DND-41 (cell line): ENCODE measurements at regions not wholly inside any gene's neighbourhood (a gene's known extent, or its start where the extent isn't known, plus 50 kb on each side); places are given as distances from the start of the nearest gene placed in this dataset.

ENCODE experiments used
- ATAC-seq: fragments of 200-7000 bp; cut with Tn5 transposase; 3 replicates; pipeline ENCODE4 v1.9.1; 2021; ENCODE audit warnings: low read depth; ENCODE audit not compliant: insufficient read depth
- DNase-seq: peaks from one replicate; pipeline ENCODE4 v3.0.0-alpha.2; 2020
- H2AFZ ChIP-seq: 2 replicates; pipeline ENCODE4 v1.6.0; 2012; ENCODE audit warnings: low read depth, low read length
- H3K27ac ChIP-seq: 2 replicates; pipeline ENCODE4 v1.5.1; 2012; ENCODE audit warnings: low read length, inconsistent platforms
- H3K27me3 ChIP-seq: fragments of 200-600 bp; sonication (generic); 2 replicates; pipeline ENCODE4 v1.6.0; 2012; ENCODE audit warnings: low read length, mild to moderate bottlenecking, inconsistent platforms; ENCODE audit not compliant: insufficient read depth, poor library complexity
- H3K36me3 ChIP-seq: 2 replicates; pipeline ENCODE4 v1.5.1; 2012; ENCODE audit warnings: low read length, inconsistent platforms; ENCODE audit not compliant: insufficient read depth
- H3K4me1 ChIP-seq: 2 replicates; pipeline ENCODE4 v1.5.1; 2012; ENCODE audit warnings: mild to moderate bottlenecking, low read length; ENCODE audit not compliant: insufficient read depth
- H3K4me2 ChIP-seq: 2 replicates; pipeline ENCODE4 v1.6.0; 2012; ENCODE audit warnings: mild to moderate bottlenecking, moderate library complexity, low read length, inconsistent platforms; ENCODE audit not compliant: insufficient read depth
- H3K4me3 ChIP-seq, 2 experiments: fragments of 200-600 bp in 1 of 2; shearing (Covaris generic) in 1 of 2; 2 replicates each; pipeline ENCODE4 v1.5.1; 2012 to 2016; ENCODE audit warnings: inconsistent platforms in 2 of 2, low read length in 2 of 2, mild to moderate bottlenecking in 2 of 2, low read depth in 1 of 2, moderate library complexity in 1 of 2
- H3K79me2 ChIP-seq: 2 replicates; pipeline ENCODE4 v1.6.0; 2012; ENCODE audit warnings: low read length, inconsistent platforms; ENCODE audit not compliant: insufficient read depth
- H3K9ac ChIP-seq: 2 replicates; pipeline ENCODE4 v1.6.0; 2012; ENCODE audit warnings: low read depth, mild to moderate bottlenecking, inconsistent platforms, low read length, moderate library complexity
- H3K9me3 ChIP-seq: 2 replicates; pipeline ENCODE4 v1.5.1; 2012; ENCODE audit warnings: low read length, moderate library complexity, mild to moderate bottlenecking, inconsistent platforms; ENCODE audit not compliant: insufficient read depth, severe bottlenecking
- H4K20me1 ChIP-seq: 2 replicates; pipeline ENCODE4 v1.6.0; 2012; ENCODE audit warnings: low read length; ENCODE audit not compliant: insufficient read depth
- EZH2 ChIP-seq: IDR thresholded peaks from 3 replicates; pipeline ENCODE4 v1.6.1; 2012; ENCODE audit warnings: borderline replicate concordance, low read depth, mild to moderate bottlenecking, moderate library complexity, low read length, inconsistent platforms; ENCODE audit not compliant: severe bottlenecking
- TF ChIP-seq, protein P1 (sequence below): IDR thresholded peaks from 2 replicates; pipeline ENCODE4 v1.5.1; 2012; ENCODE audit warnings: borderline replicate concordance, low read length, moderate library complexity, mild to moderate bottlenecking; ENCODE audit not compliant: poor library complexity, severe bottlenecking; ENCODE audit errors: extremely low read depth

GRCh38 chr16:47780213-47780875 is 319.2 kb downstream of the PHKB start:
- Histone ChIP-seq H3K4me2 (peak overlapping the region; percentile 52; the same call in 1 of the 2 replicates), H4K20me1 (no peaks in the 10 kb centered on the region), H3K4me1 (peaks cover 7% of the 10 kb centered on the region), H3K4me3 (no peak overlapping the region), H3K36me3 (no peaks in the 10 kb centered on the region), H2AFZ (no peak overlapping the region), H3K9me3 (no peaks in the 10 kb centered on the region), H3K27ac (no peak overlapping the region), H3K27me3 (no peaks in the 10 kb centered on the region), H3K9ac (no peak overlapping the region), H3K79me2 (no peaks in the 10 kb centered on the region)
- no peak for TF ChIP-seq EZH2
- TF ChIP-seq, protein P1, sequence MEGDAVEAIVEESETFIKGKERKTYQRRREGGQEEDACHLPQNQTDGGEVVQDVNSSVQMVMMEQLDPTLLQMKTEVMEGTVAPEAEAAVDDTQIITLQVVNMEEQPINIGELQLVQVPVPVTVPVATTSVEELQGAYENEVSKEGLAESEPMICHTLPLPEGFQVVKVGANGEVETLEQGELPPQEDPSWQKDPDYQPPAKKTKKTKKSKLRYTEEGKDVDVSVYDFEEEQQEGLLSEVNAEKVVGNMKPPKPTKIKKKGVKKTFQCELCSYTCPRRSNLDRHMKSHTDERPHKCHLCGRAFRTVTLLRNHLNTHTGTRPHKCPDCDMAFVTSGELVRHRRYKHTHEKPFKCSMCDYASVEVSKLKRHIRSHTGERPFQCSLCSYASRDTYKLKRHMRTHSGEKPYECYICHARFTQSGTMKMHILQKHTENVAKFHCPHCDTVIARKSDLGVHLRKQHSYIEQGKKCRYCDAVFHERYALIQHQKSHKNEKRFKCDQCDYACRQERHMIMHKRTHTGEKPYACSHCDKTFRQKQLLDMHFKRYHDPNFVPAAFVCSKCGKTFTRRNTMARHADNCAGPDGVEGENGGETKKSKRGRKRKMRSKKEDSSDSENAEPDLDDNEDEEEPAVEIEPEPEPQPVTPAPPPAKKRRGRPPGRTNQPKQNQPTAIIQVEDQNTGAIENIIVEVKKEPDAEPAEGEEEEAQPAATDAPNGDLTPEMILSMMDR, result no peak
- no peak for DNase-seq
- ATAC-seq, result no peak

- Histone ChIP-seq H3K36me3 (no peaks in the 10 kb centered on the region), H3K9me3 (no peaks in the 10 kb centered on the region), H3K4me3 (peak overlapping the region in 1 of 2 experiments; percentile 41; a peak in 2 of 4 replicates), H2AFZ (peak overlapping the region; percentile 59), H3K27me3 (no peaks in the 10 kb centered on the region), H3K4me1 (peaks cover 7% of the 10 kb centered on the region), H4K20me1 (no peaks in the 10 kb centered on the region), H3K9ac (no peak overlapping the region; the same call in 1 of the 2 replicates), H3K4me2 (peak overlapping the region; percentile 52), H3K27ac (no peak overlapping the region), H3K79me2 (no peaks in the 10 kb centered on the region)
- DNase-seq (peak; percentile 21), ATAC-seq (peak; percentile 78)
- TF ChIP-seq, protein P1, result no peak
- TF ChIP-seq EZH2, result no peak
Observed at GRCh38 chr16:47779201-47780016, 318.3 kb downstream of the PHKB start.

DNA sequence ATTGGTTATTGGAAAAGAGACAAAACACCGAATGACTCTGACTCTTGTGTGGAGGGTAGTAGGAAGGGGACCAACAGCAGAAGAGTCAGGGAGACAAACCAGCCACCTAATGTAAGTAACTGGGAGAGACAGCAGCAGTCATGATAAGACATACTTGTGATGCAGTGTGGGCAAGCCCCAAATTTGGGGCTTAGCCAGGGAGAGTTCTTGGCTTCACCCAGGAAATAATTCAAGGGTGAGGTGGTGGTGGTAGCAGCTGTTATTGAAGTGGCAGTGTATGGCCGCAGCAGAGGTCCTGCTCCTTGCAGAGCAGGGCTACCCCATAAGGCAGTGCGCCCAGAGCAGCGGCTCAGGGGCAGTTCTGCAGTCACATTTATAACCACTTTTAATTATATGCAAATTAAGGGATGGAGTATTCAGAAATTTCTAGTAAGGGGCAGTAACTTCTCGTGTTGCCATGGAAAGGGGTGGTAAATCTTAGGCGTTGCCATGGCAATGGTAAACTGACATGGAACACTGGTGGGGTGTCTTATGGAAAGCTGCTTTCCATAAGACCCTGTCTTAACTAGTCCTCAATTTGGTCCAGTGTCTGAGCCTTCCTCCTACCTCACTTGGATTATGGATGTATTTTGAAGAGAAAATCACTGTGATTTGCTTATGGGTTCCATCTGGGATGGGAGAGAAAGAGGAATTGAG is 317.1 kb downstream of the PHKB start:
- no peaks in the 10 kb centered on the region for H3K36me3 ChIP-seq
- DNase-seq (no peak), ATAC-seq (no peak)
- no peak overlapping the region for H2AFZ ChIP-seq
- no peak overlapping the region for H3K27ac ChIP-seq
- no peaks in the 10 kb centered on the region for H3K27me3 ChIP-seq
- peaks cover 7% of the 10 kb centered on the region for H3K4me1 ChIP-seq
- H4K20me1 ChIP-seq, result no peaks in the 10 kb centered on the region
- H3K4me3 ChIP-seq, result no peak overlapping the region
- H3K79me2 ChIP-seq, result no peaks in the 10 kb centered on the region
- H3K9ac ChIP-seq, result no peak overlapping the region
- no peak overlapping the region for H3K4me2 ChIP-seq
- H3K9me3 ChIP-seq, result no peaks in the 10 kb centered on the region
- TF ChIP-seq EZH2, result no peak
- TF ChIP-seq, protein P1, result no peak
